ENCODE measurements at regions not wholly inside any gene's neighbourhood (a gene's known extent, or its start where the extent isn't known, plus 50 kb on each side); places are given as distances from the start of the nearest gene placed in this dataset. TPM values are rescaled to one million over a fixed set of nuclear protein-coding genes. Genes with fewer than 3 reads are reported as not detected.

- POLR2A ChIA-PET: no interaction called here
- CTCF ChIA-PET: no interaction called here
- TF ChIP-seq CTCF (IDR thresholded peaks at IDR 0.05; ENCODE audit: insufficient read depth, low read depth, low read length): no peak
- Histone ChIP-seq H3K36me3 (ENCODE audit: control insufficient read depth, insufficient read depth, low read length) (no peaks in the 10 kb centered on the region), H3K27me3 (ENCODE audit: control insufficient read depth, insufficient read depth, low read length) (no peaks in the 10 kb centered on the region), H3K4me3 (ENCODE audit: low read depth, low read length) (no peak overlapping the region)
- DNase-seq (ENCODE audit: low read depth): no peak
These were observed 53.4 kb upstream of the LINC00305 start for GRCh38 chr18:64202210-64202836.

GRCh38 chr18:64201781-64202180 lies 52.9 kb upstream of the LINC00305 start:
- Histone ChIP-seq H3K27me3 (ENCODE audit: control insufficient read depth, insufficient read depth, low read length) (no peaks in the 10 kb centered on the region), H3K4me3 (ENCODE audit: low read depth, low read length) (no peak overlapping the region), H3K36me3 (ENCODE audit: control insufficient read depth, insufficient read depth, low read length) (no peaks in the 10 kb centered on the region)
- ChIA-PET CTCF (interaction anchor here (0.6 kb wide), 1 partner anchor 101 kb away, joined by 4 read pairs; no protein-coding TSS in a partner anchor), POLR2A (no interaction called here)
- no peak for TF ChIP-seq CTCF (IDR thresholded peaks at IDR 0.05; ENCODE audit: insufficient read depth, low read depth, low read length)
- DNase-seq (ENCODE audit: low read depth): no peak

- no peak for TF ChIP-seq CTCF (IDR thresholded peaks at IDR 0.05; ENCODE audit: insufficient read depth, low read depth, low read length)
- no peaks in the 10 kb centered on the region for H3K36me3 ChIP-seq (ENCODE audit: control insufficient read depth, insufficient read depth, low read length)
- no peak overlapping the region for H3K4me3 ChIP-seq (ENCODE audit: low read depth, low read length)
- H3K27me3 ChIP-seq (ENCODE audit: control insufficient read depth, insufficient read depth, low read length): no peaks in the 10 kb centered on the region
- no peak for DNase-seq (ENCODE audit: low read depth)
- ChIA-PET POLR2A (no interaction called here), CTCF (no interaction called here)
These were observed 50.7 kb upstream of the LINC00305 start for GRCh38 chr18:64199581-64199980.

Small RNA genes in the stretch of these regions (small RNA-seq; reads per million reads assigned to genes)
- gene AC027506.1 (ENCODE audit: insufficient read length, low read depth, low replicate concordance): not detected
